ENCODE measurements at regions not wholly inside any gene's neighbourhood (a gene's known extent, or its start where the extent isn't known, plus 50 kb on each side); places are given as distances from the start of the nearest gene placed in this dataset.

- TF ChIP-seq BHLHE40 (IDR thresholded peaks at IDR 0.05; ENCODE audit: borderline replicate concordance), result no peak
- no peak for TF ChIP-seq ZNF384 (IDR thresholded peaks at IDR 0.05)
- TF ChIP-seq FOXA1 (IDR thresholded peaks at IDR 0.05), result no peak
- no peak for TF ChIP-seq FOXM1 (IDR thresholded peaks at IDR 0.05; ENCODE audit: borderline replicate concordance)
- no peak for TF ChIP-seq ARNT (IDR thresholded peaks at IDR 0.05)
Measured at GRCh38 chr12:27388650-27389049, 56.0 kb downstream of the BMAL2 start.
